Upper lobe of left lung (tissue), 4 donors: ENCODE measurements at regions not wholly inside any gene's neighbourhood (a gene's known extent, or its start where the extent isn't known, plus 50 kb on each side); places are given as distances from the start of the nearest gene placed in this dataset.

Experiments used
- CTCF ChIP-seq, 6 experiments: fragments of 450-650 bp in 4 of 6; fragments of 200-600 bp in 2 of 6; sonication (generic) in 2 of 6; IDR thresholded peaks; one replicate each; pipeline ENCODE4 v1.5.1; 2016 to 2019; ENCODE audit warnings: antibody characterized with exemption in 6 of 6
- EP300 ChIP-seq, 4 donors: sonication (generic); formaldehyde crosslinking; IDR thresholded peaks; one replicate each; pipeline ENCODE4 v1.5.1; 2017; ENCODE audit warnings: antibody characterized with exemption in 4 of 4, control low read depth in 2 of 4
- POLR2A ChIP-seq, 4 donors: fragments of 450-650 bp; IDR thresholded peaks; one replicate each; pipeline ENCODE4 v1.5.1; 2016 to 2017; ENCODE audit warnings: antibody characterized with exemption in 4 of 4, mild to moderate bottlenecking in 2 of 4
- POLR2AphosphoS5 ChIP-seq, 2 donors: sonication (generic); formaldehyde crosslinking; IDR thresholded peaks; one replicate each; pipeline ENCODE4 v1.5.1; 2017; ENCODE audit warnings: antibody characterized with exemption in 2 of 2

- no peak for TF ChIP-seq EP300 (IDR thresholded peaks at IDR 0.05)
- TF ChIP-seq CTCF (IDR thresholded peaks at IDR 0.05), result no peak
- no peak for TF ChIP-seq POLR2AphosphoS5 (IDR thresholded peaks at IDR 0.05)
- TF ChIP-seq POLR2A (IDR thresholded peaks at IDR 0.05), result no peak
Measured at GRCh38 chr7:106177738-106178592, 65.9 kb upstream of the SYPL1 start.
